ENCODE measurements at regions not wholly inside any gene's neighbourhood (a gene's known extent, or its start where the extent isn't known, plus 50 kb on each side); places are given as distances from the start of the nearest gene placed in this dataset.

DNA sequence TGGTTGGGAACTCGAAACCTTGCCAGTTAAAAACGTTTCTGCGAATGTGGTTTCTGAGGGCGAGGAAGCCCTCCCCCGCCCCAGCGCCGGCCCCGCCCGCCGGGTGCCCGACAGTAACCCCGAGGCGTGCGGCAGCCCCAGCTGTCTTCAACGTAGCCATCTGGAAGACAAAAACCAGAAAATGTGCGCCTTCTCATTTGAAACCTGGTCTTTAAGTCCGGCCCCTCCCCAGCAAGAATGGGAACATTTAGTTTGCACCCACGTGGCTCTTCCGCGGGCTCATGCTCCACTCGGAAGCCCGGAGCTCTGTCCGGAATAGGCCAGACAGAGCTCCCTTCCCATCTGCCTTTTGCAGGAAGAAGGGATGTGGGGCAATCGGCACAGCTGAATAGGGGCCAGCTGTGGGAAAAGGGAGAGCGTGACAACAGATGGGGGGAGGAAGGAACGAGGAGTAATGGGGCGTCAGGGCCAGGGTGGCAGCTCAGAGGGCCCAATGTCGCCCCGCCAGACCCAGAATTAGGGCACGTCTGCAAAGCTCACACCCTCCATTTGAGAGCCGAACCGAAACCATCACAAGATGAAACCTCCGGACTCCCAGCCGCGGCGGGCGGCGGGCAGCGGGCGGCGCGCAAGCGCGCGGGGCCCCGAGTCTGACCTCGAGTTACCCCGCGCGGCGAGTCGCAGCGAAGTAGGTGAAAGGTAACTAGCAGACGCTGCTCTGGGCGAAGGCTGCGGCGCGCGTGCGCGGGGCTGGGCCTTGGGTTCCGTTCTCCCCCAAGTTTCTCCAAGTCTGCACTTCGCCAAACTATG is 63.4 kb upstream of the ABCA1 start (continued):
- TF ChIP-seq TFAM (CRISPR knock-in tag; conservative IDR thresholded peaks at IDR 0.05) (no peak), GABPB1 (CRISPR knock-in tag; IDR thresholded peaks at IDR 0.05) (no peak), TBL1XR1 (IDR thresholded peaks at IDR 0.05; ENCODE audit: low read length in 2 of 2) (peak in 1 of 2 experiments; percentile 52; a peak in 2 of 4 replicates), PHF20 (IDR thresholded peaks at IDR 0.05; ENCODE audit: partially characterized antibody) (no peak), RBBP5 (IDR thresholded peaks at IDR 0.05; ENCODE audit: borderline replicate concordance, insufficient read depth, low read length, poor library complexity, severe bottlenecking) (peak; percentile 61), ZNF507 (tag; conservative IDR thresholded peaks at IDR 0.05) (no peak), GTF2F1 (IDR thresholded peaks at IDR 0.05; ENCODE audit: low read depth, low read length) (no peak), HNRNPL (IDR thresholded peaks at IDR 0.05; ENCODE audit: low read depth, low read length) (no peak), ZZZ3 (IDR thresholded peaks at IDR 0.05) (no peak), MTF1 (CRISPR knock-in tag; IDR thresholded peaks at IDR 0.05; ENCODE audit: borderline replicate concordance) (no peak), HEY1 (CRISPR knock-in tag; IDR thresholded peaks at IDR 0.05; ENCODE audit: borderline replicate concordance) (no peak), BRD9 (IDR thresholded peaks at IDR 0.05; ENCODE audit: low read depth, partially characterized antibody) (no peak), NR4A1 (CRISPR knock-in tag; IDR thresholded peaks at IDR 0.05) (no peak), NR4A1 (tag; IDR thresholded peaks at IDR 0.05) (0 out of 2 replicates have a peak, but pooled peaks have one; percentile 19), ZFP36 (IDR thresholded peaks at IDR 0.05; ENCODE audit: low read depth, low read length, partially characterized antibody) (no peak), HCFC1 (IDR thresholded peaks at IDR 0.05; ENCODE audit: low read depth, low read length) (no peak), LEF1 (IDR thresholded peaks at IDR 0.05) (no peak), CHCHD3 (CRISPR knock-in tag; IDR thresholded peaks at IDR 0.05) (no peak)
- TF ChIP-seq, protein P1, sequence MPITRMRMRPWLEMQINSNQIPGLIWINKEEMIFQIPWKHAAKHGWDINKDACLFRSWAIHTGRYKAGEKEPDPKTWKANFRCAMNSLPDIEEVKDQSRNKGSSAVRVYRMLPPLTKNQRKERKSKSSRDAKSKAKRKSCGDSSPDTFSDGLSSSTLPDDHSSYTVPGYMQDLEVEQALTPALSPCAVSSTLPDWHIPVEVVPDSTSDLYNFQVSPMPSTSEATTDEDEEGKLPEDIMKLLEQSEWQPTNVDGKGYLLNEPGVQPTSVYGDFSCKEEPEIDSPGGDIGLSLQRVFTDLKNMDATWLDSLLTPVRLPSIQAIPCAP (CRISPR knock-in tag; IDR thresholded peaks at IDR 0.05; ENCODE audit: borderline replicate concordance): no peak
- TF ChIP-seq, protein P2, sequence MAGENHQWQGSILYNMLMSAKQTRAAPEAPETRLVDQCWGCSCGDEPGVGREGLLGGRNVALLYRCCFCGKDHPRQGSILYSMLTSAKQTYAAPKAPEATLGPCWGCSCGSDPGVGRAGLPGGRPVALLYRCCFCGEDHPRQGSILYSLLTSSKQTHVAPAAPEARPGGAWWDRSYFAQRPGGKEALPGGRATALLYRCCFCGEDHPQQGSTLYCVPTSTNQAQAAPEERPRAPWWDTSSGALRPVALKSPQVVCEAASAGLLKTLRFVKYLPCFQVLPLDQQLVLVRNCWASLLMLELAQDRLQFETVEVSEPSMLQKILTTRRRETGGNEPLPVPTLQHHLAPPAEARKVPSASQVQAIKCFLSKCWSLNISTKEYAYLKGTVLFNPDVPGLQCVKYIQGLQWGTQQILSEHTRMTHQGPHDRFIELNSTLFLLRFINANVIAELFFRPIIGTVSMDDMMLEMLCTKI (IDR thresholded peaks at IDR 0.05; ENCODE audit: partially characterized antibody): no peak
- TF ChIP-seq, protein P3, sequence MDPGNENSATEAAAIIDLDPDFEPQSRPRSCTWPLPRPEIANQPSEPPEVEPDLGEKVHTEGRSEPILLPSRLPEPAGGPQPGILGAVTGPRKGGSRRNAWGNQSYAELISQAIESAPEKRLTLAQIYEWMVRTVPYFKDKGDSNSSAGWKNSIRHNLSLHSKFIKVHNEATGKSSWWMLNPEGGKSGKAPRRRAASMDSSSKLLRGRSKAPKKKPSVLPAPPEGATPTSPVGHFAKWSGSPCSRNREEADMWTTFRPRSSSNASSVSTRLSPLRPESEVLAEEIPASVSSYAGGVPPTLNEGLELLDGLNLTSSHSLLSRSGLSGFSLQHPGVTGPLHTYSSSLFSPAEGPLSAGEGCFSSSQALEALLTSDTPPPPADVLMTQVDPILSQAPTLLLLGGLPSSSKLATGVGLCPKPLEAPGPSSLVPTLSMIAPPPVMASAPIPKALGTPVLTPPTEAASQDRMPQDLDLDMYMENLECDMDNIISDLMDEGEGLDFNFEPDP (CRISPR knock-in tag; IDR thresholded peaks at IDR 0.05): no peak
- TF ChIP-seq, protein P4, sequence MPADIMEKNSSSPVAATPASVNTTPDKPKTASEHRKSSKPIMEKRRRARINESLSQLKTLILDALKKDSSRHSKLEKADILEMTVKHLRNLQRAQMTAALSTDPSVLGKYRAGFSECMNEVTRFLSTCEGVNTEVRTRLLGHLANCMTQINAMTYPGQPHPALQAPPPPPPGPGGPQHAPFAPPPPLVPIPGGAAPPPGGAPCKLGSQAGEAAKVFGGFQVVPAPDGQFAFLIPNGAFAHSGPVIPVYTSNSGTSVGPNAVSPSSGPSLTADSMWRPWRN (IDR thresholded peaks at IDR 0.05; ENCODE audit: low read depth): no peak
- TF ChIP-seq, protein P5, sequence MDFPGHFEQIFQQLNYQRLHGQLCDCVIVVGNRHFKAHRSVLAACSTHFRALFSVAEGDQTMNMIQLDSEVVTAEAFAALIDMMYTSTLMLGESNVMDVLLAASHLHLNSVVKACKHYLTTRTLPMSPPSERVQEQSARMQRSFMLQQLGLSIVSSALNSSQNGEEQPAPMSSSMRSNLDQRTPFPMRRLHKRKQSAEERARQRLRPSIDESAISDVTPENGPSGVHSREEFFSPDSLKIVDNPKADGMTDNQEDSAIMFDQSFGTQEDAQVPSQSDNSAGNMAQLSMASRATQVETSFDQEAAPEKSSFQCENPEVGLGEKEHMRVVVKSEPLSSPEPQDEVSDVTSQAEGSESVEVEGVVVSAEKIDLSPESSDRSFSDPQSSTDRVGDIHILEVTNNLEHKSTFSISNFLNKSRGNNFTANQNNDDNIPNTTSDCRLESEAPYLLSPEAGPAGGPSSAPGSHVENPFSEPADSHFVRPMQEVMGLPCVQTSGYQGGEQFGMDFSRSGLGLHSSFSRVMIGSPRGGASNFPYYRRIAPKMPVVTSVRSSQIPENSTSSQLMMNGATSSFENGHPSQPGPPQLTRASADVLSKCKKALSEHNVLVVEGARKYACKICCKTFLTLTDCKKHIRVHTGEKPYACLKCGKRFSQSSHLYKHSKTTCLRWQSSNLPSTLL (IDR thresholded peaks at IDR 0.05): no peak

All from K562 (cell line).